HepG2 (cell line): ENCODE measurements at regions not wholly inside any gene's neighbourhood (a gene's known extent, or its start where the extent isn't known, plus 50 kb on each side); places are given as distances from the start of the nearest gene placed in this dataset.

Source experiments
- ATAC-seq: fragments of 200-7000 bp; cut with Tn5 transposase; 3 replicates; pipeline ENCODE4 v1.9.1; 2020; ENCODE audit warnings: mild to moderate bottlenecking, moderate library complexity
- BruUV-seq: library from RNA; stranded (reverse); fragments of 400-500 nt; replicated peaks from 2 replicates; lab custom pipeline; 2021; lab: Mats Ljungman, UMichigan
- CTCF ChIA-PET: fragments of 300-600 bp; formaldehyde crosslinking; extraction: SDS; loops from one replicate; lab custom pipeline; 2021; ENCODE audit warnings: low total read pairs, inconsistent platforms, low intra/inter-chr PET ratio; lab: Yijun Ruan, JAX
- POLR2A ChIA-PET: fragments of 350-600 bp; sonication (Branson Sonifier 250); formaldehyde crosslinking; loops from one replicate; lab custom pipeline; 2020; ENCODE audit warnings: antibody characterized with exemption, inconsistent platforms; lab: Yijun Ruan, JAX
- DNase-seq: peaks from one replicate; pipeline ENCODE4 v3.0.0-alpha.2; 2015; ENCODE audit warnings: low spot score
- FAIRE-seq: peaks from 3 replicates; lab custom pipeline; 2011; peaks lifted over from hg19 to GRCh38; lab: Jason Lieb, UNC
- H2AFZ ChIP-seq: one replicate; pipeline ENCODE4 v1.6.1; 2011; ENCODE audit warnings: low read length, inconsistent platforms
- H3K27ac ChIP-seq: fragments of 300-600 bp; 3 replicates; pipeline ENCODE4 v1.8.0; 2011; ENCODE audit warnings: mixed run types, mild to moderate bottlenecking, mixed read lengths, low read length, inconsistent platforms; ENCODE audit not compliant: insufficient read depth; ENCODE audit errors: extremely low read length
- H3K27me3 ChIP-seq, 2 experiments: fragments of 200-600 bp in 1 of 2; 2 replicates in 1 of 2; 3 replicates in 1 of 2; pipeline versions ENCODE4 v1.6.0 to v1.8.0; 2011; ENCODE audit warnings: low read length in 2 of 2, mild to moderate bottlenecking in 2 of 2, moderate library complexity in 2 of 2, inconsistent platforms in 1 of 2; ENCODE audit not compliant: insufficient read depth in 2 of 2, control insufficient read depth in 1 of 2
- H3K36me3 ChIP-seq, 2 experiments: fragments of 200-600 bp in 1 of 2; replicated peaks in 1 of 2; 2 replicates in 1 of 2; 3 replicates in 1 of 2; pipeline versions ENCODE4 v1.5.1 to v1.8.0; 2011; ENCODE audit warnings: low read length in 2 of 2, inconsistent platforms in 1 of 2; ENCODE audit not compliant: insufficient read depth in 2 of 2, control insufficient read depth in 1 of 2
- H3K4me1 ChIP-seq: 2 replicates; pipeline ENCODE4 v1.5.1; 2012; ENCODE audit warnings: low read length, inconsistent platforms; ENCODE audit not compliant: insufficient read depth
- H3K4me2 ChIP-seq: 2 replicates; pipeline ENCODE4 v1.6.0; 2011; ENCODE audit warnings: low read depth, low read length, inconsistent platforms
- H3K4me3 ChIP-seq, 3 experiments: fragments of 200-600 bp in 1 of 3; sonication (generic), shearing (Covaris generic) in 1 of 3; replicated peaks in 1 of 3; 2 replicates each; pipeline ENCODE4 v1.5.1; 2011 to 2016; ENCODE audit warnings: low read length in 3 of 3, inconsistent platforms in 2 of 3, low read depth in 2 of 3, mild to moderate bottlenecking in 2 of 3, control low read depth in 1 of 3, mixed read lengths in 1 of 3; ENCODE audit not compliant: insufficient read depth in 1 of 3
- H3K79me2 ChIP-seq: one replicate; pipeline ENCODE4 v1.6.1; 2011; ENCODE audit warnings: low read length, inconsistent platforms; ENCODE audit not compliant: insufficient read depth
- H3K9ac ChIP-seq: 2 replicates; pipeline ENCODE4 v1.6.0; 2011; ENCODE audit warnings: mild to moderate bottlenecking, low read depth, low read length, inconsistent platforms; ENCODE audit not compliant: insufficient read depth
- H3K9me3 ChIP-seq: 2 replicates; pipeline ENCODE4 v1.5.1; 2012; ENCODE audit warnings: mild to moderate bottlenecking, low read length
- H4K20me1 ChIP-seq: 2 replicates; pipeline ENCODE4 v1.6.0; 2011; ENCODE audit warnings: inconsistent platforms, mild to moderate bottlenecking, low read length, moderate library complexity; ENCODE audit not compliant: insufficient read depth
- AHR ChIP-seq: IDR thresholded peaks from 2 replicates; pipeline ENCODE4 v1.6.1; 2018; ENCODE audit warnings: missing genetic modification reagents, missing compliant biosample characterization
- GATA4 ChIP-seq: sonication (generic); IDR thresholded peaks from 2 replicates; pipeline ENCODE4 v1.6.1; 2016; ENCODE audit warnings: antibody characterized with exemption, low read depth, borderline replicate concordance
- KDM6A ChIP-seq: IDR thresholded peaks from 2 replicates; pipeline ENCODE4 v1.6.1; 2016; ENCODE audit warnings: low read depth
- NFYC ChIP-seq: IDR thresholded peaks from 2 replicates; pipeline ENCODE4 v1.6.1; 2016; ENCODE audit warnings: missing genetic modification reagents, missing compliant biosample characterization
- NR1H2 ChIP-seq: sonication (generic); formaldehyde crosslinking; IDR thresholded peaks from 2 replicates; pipeline ENCODE4 v1.8.1; 2022; ENCODE audit warnings: low read depth, missing genetic modification reagents, borderline replicate concordance
- NR2F6 ChIP-seq, 2 experiments: IDR thresholded peaks; 2 replicates each; pipeline ENCODE4 v1.6.1; 2016; ENCODE audit warnings: antibody characterized with exemption in 1 of 2, mild to moderate bottlenecking in 1 of 2
- RBM39 ChIP-seq: fragments of 200-400 bp; formaldehyde crosslinking; IDR thresholded peaks from one replicate; pipeline ENCODE4 v1.6.1; 2018; ENCODE audit warnings: antibody characterized with exemption, mild to moderate bottlenecking, low read depth, low read length; ENCODE audit not compliant: poor library complexity, severe bottlenecking
- SP4 ChIP-seq: sonication (generic); formaldehyde crosslinking; IDR thresholded peaks from 2 replicates; pipeline ENCODE4 v1.8.1; 2023; ENCODE audit warnings: mild to moderate bottlenecking, missing genetic modification reagents
- ZBTB21 ChIP-seq: sonication (generic); formaldehyde crosslinking; IDR thresholded peaks from 2 replicates; pipeline ENCODE4 v1.4.0; 2020; ENCODE audit warnings: missing genetic modification reagents
- ZBTB37 ChIP-seq: sonication (generic); formaldehyde crosslinking; IDR thresholded peaks from 2 replicates; pipeline ENCODE4 v1.4.0; 2020; ENCODE audit warnings: mild to moderate bottlenecking, missing genetic modification reagents
- WGBS: methylation state at CpG from one replicate; pipeline ENCODE4 v1.1.6; 2017; ENCODE audit warnings: low lambda C conversion rate; 5-methylcytosine and 5-hydroxymethylcytosine counted together
- in situ Hi-C: cut with HindIII; loops from 2 replicates; pipeline ENCODE4 v1.10.0; 2017; ENCODE audit warnings: low pct_unique_long_range_greater_than_20kb; ENCODE audit not compliant: extremely low pct_ligation_motif_present
- intact Hi-C: fragments of 100-400 bp; cut with micrococcal nuclease; formaldehyde crosslinking; loops from one replicate; pipeline ENCODE4 v1.10.0; 2022; ENCODE audit not compliant: unreplicated experiment

- H3K27ac ChIP-seq: no peak overlapping the region
- 7% methylated on average over 3 of the region's 3 CpGs for WGBS
- TF ChIP-seq SP4 (CRISPR knock-in tag) (no peak), GATA4 (no peak), AHR (CRISPR knock-in tag) (no peak), RBM39 (no peak), NR1H2 (CRISPR knock-in tag) (no peak), NR2F6 (IDR thresholded peaks at IDR 0.05) (no peak), NR2F6 (CRISPR knock-in tag; IDR thresholded peaks at IDR 0.05) (no peak), ZBTB37 (CRISPR knock-in tag) (no peak), ZBTB21 (CRISPR knock-in tag) (no peak), KDM6A (no peak), NFYC (CRISPR knock-in tag) (no peak)
- TF ChIP-seq, all 625 proteins: peak for 0
- Histone ChIP-seq H4K20me1 (no peaks in the 10 kb centered on the region), H3K4me2 (no peak overlapping the region), H2AFZ (no peak overlapping the region), H3K9ac (no peak overlapping the region), H3K27me3 (no peaks in the 10 kb centered on the region), H3K4me1 (no peaks in the 10 kb centered on the region), H3K4me3 (no peak overlapping the region), H3K36me3 (no peaks in the 10 kb centered on the region), H3K79me2 (no peaks in the 10 kb centered on the region), H3K9me3 (peaks cover 38% of the 10 kb centered on the region)
- in situ Hi-C loops (no loop called here), intact Hi-C loops (no loop called here)
- no peak for DNase-seq
- ChIA-PET POLR2A (no interaction called here), CTCF (no interaction called here)
- no peak for ATAC-seq
- no TSS peak for BruUV-seq
- no peak for FAIRE-seq
These were observed 643.2 kb downstream of the RPL10L start for GRCh38 chr14:46008348-46008747.
